ENCODE measurements at regions not wholly inside any gene's neighbourhood (a gene's known extent, or its start where the extent isn't known, plus 50 kb on each side); places are given as distances from the start of the nearest gene placed in this dataset.

DNA sequence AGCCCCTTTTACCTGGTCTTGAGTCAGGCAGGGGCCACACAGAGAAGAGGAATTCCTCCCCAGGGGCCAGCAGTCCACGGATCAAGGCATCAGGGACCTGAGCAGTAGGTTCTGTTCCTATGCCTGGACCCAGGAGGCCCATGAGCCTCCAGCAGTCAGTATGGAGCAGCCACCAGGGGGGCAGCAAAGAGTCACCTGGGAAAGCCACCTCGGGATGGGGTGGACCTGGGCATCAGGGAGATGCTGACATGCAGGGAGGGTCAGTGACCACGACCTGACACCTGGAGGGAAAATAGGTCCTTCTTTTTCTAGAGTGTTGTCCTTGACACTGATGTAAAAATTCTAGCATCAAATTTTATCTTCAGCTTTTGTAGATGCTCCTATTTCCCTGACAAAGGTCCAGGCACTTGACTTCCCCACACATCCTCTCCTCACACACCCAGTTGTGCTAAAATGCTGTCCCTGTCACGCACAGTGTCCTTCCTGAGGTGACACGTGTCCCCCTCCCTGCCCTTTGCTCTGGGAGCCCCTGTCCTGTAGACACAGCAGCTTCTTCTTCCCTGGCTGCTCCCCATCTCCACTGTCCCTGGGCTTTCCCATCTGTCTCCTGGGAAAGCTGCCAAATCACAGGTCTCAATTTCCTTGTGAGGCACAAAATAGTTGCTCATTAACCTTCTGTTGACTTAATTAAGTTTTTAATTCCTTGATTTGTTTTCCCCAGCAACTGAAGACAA, 70.0 kb upstream of the IGLL5 start:
- intact Hi-C loops (cut with DNase I; ENCODE audit: low total_unique reads) = no loop called here

GRCh38 chr22:22818202-22818538, 69.4 kb upstream of the IGLL5 start:
- intact Hi-C loops (cut with DNase I; ENCODE audit: low total_unique reads) = no loop called here
- Histone ChIP-seq H3K27ac (no peak overlapping the region), H3K4me3 (no peak overlapping the region), H3K4me1 (no peaks in the 10 kb centered on the region), H3K27me3 (peaks cover 0 to 21% of the 10 kb centered on the region in 2 donors), H3K9me3 (no peaks in the 10 kb centered on the region), H3K36me3 (no peaks in the 10 kb centered on the region)
- TF ChIP-seq, protein P1, sequence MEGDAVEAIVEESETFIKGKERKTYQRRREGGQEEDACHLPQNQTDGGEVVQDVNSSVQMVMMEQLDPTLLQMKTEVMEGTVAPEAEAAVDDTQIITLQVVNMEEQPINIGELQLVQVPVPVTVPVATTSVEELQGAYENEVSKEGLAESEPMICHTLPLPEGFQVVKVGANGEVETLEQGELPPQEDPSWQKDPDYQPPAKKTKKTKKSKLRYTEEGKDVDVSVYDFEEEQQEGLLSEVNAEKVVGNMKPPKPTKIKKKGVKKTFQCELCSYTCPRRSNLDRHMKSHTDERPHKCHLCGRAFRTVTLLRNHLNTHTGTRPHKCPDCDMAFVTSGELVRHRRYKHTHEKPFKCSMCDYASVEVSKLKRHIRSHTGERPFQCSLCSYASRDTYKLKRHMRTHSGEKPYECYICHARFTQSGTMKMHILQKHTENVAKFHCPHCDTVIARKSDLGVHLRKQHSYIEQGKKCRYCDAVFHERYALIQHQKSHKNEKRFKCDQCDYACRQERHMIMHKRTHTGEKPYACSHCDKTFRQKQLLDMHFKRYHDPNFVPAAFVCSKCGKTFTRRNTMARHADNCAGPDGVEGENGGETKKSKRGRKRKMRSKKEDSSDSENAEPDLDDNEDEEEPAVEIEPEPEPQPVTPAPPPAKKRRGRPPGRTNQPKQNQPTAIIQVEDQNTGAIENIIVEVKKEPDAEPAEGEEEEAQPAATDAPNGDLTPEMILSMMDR (IDR thresholded peaks at IDR 0.05) = no peak
- no peak for DNase-seq

More for the DNA sequence above, 70.0 kb upstream of the IGLL5 start:
- DNase-seq = no peak
- H3K36me3 ChIP-seq = no peaks in the 10 kb centered on the region
- no peak overlapping the region for H3K4me3 ChIP-seq
- H3K4me1 ChIP-seq = no peaks in the 10 kb centered on the region
- peaks cover 0 to 18% of the 10 kb centered on the region in 2 donors for H3K27me3 ChIP-seq
- H3K27ac ChIP-seq = no peak overlapping the region
- TF ChIP-seq, protein P1 (IDR thresholded peaks at IDR 0.05) = no peak
- H3K9me3 ChIP-seq = no peaks in the 10 kb centered on the region

DNA sequence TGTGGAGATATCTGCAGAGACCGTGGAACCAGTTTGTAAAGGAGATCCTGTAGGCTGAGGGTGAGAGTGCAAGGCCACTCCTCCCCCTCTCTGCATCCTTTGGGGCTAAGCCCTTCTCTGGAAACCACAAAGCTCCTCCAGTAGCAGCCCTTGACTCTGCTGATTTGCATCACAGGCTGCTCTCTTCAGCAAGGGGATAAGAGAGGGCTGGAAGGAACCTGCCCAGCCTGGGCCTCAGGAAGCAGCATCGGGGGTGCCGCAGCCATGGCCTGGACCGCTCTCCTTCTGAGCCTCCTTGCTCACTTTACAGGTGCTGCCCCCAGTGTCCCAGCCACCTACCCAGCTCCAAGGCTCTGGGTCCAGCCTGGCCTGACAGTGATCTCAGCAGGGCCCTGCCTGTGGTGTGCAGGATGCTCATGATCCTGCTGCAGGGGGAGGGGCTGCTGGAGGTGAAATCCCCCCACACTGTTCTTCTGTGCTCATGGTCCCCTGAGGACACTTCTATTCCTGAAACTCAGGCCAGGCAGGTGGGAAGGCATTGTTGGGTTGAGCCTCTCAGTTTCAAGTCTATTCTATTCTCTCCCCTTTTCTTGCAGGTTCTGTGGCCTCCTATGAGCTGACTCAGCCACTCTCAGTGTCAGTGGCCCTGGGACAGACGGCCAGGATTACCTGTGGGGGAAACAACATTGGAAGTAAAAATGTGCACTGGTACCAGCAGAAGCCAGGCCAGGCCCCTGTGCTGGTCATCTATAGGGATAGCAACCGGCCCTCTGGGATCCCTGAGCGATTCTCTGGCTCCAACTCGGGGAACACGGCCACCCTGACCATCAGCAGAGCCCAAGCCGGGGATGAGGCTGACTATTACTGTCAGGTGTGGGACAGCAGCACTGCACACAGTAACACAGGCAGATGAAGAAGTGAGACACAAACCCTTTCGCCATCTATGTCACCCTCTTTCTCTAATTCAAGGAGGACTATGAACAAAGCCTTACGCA, 68.5 kb upstream of the IGLL5 start:
- no peak for DNase-seq
- TF ChIP-seq, protein P1 (IDR thresholded peaks at IDR 0.05) = no peak
- H3K27ac ChIP-seq = no peak overlapping the region
- H3K9me3 ChIP-seq = no peaks in the 10 kb centered on the region
- H3K27me3 ChIP-seq = peaks cover 0 to 22% of the 10 kb centered on the region in 2 donors
- intact Hi-C loops (cut with DNase I; ENCODE audit: low total_unique reads) = no loop called here
- no peak overlapping the region for H3K4me3 ChIP-seq
- no peaks in the 10 kb centered on the region for H3K36me3 ChIP-seq
- no peaks in the 10 kb centered on the region for H3K4me1 ChIP-seq

DNA sequence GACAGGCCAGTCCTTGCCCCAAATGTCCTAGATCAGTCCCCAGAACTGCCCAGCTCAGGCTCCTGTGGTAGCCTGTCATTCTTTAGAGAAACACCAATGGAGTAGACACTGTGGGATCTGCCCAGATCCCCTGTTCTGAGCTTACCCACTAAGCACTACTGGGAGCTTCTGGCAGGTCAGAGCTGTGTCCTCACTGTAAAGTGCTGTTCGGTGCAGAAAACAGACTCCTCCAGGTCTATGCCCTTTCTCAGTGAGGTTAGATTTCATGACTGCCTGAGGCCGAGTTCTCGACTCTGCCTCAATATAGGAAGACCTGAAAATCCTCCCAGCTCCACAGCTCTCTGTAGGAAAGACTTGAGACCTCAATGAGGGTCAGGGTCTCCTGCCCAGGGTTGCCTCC, 67.5 kb upstream of the IGLL5 start:
- peaks cover 0 to 22% of the 10 kb centered on the region in 2 donors for H3K27me3 ChIP-seq
- H3K27ac ChIP-seq = no peak overlapping the region
- intact Hi-C loops (cut with DNase I; ENCODE audit: low total_unique reads) = no loop called here
- H3K9me3 ChIP-seq = no peaks in the 10 kb centered on the region
- H3K4me3 ChIP-seq = no peak overlapping the region
- no peak for DNase-seq
- H3K4me1 ChIP-seq = no peaks in the 10 kb centered on the region
- TF ChIP-seq, protein P1 (IDR thresholded peaks at IDR 0.05) = no peak
- H3K36me3 ChIP-seq = no peaks in the 10 kb centered on the region

GRCh38 chr22:22820626-22821025, 67.0 kb upstream of the IGLL5 start:
- Histone ChIP-seq H3K36me3 (no peaks in the 10 kb centered on the region), H3K27ac (no peak overlapping the region), H3K4me3 (no peak overlapping the region), H3K9me3 (no peaks in the 10 kb centered on the region), H3K27me3 (peaks cover 0 to 20% of the 10 kb centered on the region in 2 donors), H3K4me1 (no peaks in the 10 kb centered on the region)
- no peak for DNase-seq
- TF ChIP-seq, protein P1 (IDR thresholded peaks at IDR 0.05) = no peak
- intact Hi-C loops (cut with DNase I; ENCODE audit: low total_unique reads) = no loop called here
